OCI-LY3 (cell line): ENCODE measurements at regions not wholly inside any gene's neighbourhood (a gene's known extent, or its start where the extent isn't known, plus 50 kb on each side); places are given as distances from the start of the nearest gene placed in this dataset.

Source experiments
- H2AFZ ChIP-seq: fragments of 200-600, 300-600 bp; shearing (Covaris generic); 2 replicates; pipeline ENCODE4 v1.6.0; 2014; ENCODE audit warnings: antibody characterized with exemption, low read depth, low read length
- H3K27ac ChIP-seq: fragments of 200-600, 300-600 bp; sonication (generic); 2 replicates; pipeline ENCODE4 v1.5.1; 2014; ENCODE audit warnings: mild to moderate bottlenecking, low read length, moderate library complexity, mixed read lengths
- H3K27me3 ChIP-seq: fragments of 200-600, 300-600 bp; sonication (generic); 2 replicates; pipeline ENCODE4 v1.6.1; 2014; ENCODE audit warnings: low read depth, low read length, mixed read lengths
- H3K36me3 ChIP-seq: fragments of 200-600, 300-600 bp; sonication (generic); replicated peaks from 2 replicates; pipeline ENCODE3; 2014; ENCODE audit warnings: low read depth, low read length, mixed read lengths
- H3K4me1 ChIP-seq: fragments of 300-600, 200-600 bp; sonication (generic); 2 replicates; pipeline ENCODE4 v1.6.1; 2014; ENCODE audit warnings: low read length, mixed read lengths
- H3K4me2 ChIP-seq: fragments of 200-600, 300-600 bp; sonication (generic); 2 replicates; pipeline ENCODE4 v1.6.1; 2014; ENCODE audit warnings: low read length, mixed read lengths
- H3K4me3 ChIP-seq: fragments of 300-600, 200-600 bp; sonication (generic); 2 replicates; pipeline ENCODE4 v1.5.1; 2014; ENCODE audit warnings: antibody characterized with exemption, mild to moderate bottlenecking, low read length, moderate library complexity
- H3K79me2 ChIP-seq: fragments of 300-600, 200-600 bp; shearing (Covaris generic); 2 replicates; pipeline ENCODE4 v1.6.1; 2014; ENCODE audit warnings: mild to moderate bottlenecking, low read length, mixed read lengths
- H3K9ac ChIP-seq: fragments of 300-600, 200-600 bp; shearing (Covaris generic); 2 replicates; pipeline ENCODE4 v1.6.0; 2014; ENCODE audit warnings: mild to moderate bottlenecking, low read length, moderate library complexity
- H3K9me3 ChIP-seq: fragments of 200-600, 300-600 bp; shearing (Covaris generic); 2 replicates; pipeline ENCODE4 v1.6.1; 2014; ENCODE audit warnings: low read length, mixed read lengths; ENCODE audit not compliant: insufficient read depth
- H4K20me1 ChIP-seq: fragments of 200-600, 300-600 bp; sonication (generic); 2 replicates; pipeline ENCODE4 v1.6.1; 2016; ENCODE audit warnings: low read length, mixed read lengths; ENCODE audit not compliant: insufficient read depth
- EZH2phosphoT487 ChIP-seq: fragments of 200-600 bp; shearing (Covaris generic); IDR thresholded peaks from 2 replicates; pipeline ENCODE4 v1.6.1; 2018; ENCODE audit warnings: antibody characterized with exemption, mixed run types, low read depth
- TF ChIP-seq, protein P1 (sequence below): fragments of 200-600, 300-600 bp; sonication (generic); IDR thresholded peaks from 2 replicates; pipeline ENCODE4 v1.5.1; 2014; ENCODE audit warnings: antibody characterized with exemption, low read length, low read depth

DNA sequence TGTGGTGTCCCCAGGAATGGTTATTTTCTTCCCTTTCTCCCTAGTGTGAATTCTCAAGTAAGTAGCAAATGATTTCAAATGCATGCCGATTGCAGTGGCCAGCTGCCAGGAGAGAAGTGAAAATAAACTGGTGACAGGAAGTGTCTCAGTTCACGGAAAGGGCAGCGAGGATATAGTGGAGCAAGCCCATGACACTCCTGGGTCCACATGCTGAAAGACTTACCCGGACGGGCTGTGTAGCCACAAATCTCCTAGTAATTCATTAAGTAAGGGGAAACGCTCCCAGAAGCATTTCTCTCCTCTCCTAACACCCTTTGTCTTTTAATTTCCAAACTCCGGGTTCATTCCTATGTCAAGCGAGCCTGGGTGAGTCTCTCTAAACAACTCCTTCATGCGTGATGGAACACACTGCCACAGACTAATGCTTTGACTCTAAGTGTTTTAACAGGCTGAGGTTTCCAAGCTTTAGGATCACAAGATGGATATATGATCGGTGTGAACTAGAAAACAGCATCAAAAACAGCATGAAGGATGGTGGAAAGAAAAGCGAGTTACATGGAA, 125.6 kb downstream of the CYP26A1 start:
- Histone ChIP-seq H3K27ac (no peak overlapping the region), H3K4me3 (peak overlapping the region; percentile 15; the same call in 1 of the 2 replicates), H3K79me2 (no peaks in the 10 kb centered on the region), H3K4me2 (peak overlapping the region; percentile 54), H4K20me1 (no peaks in the 10 kb centered on the region), H3K4me1 (peaks cover 15% of the 10 kb centered on the region), H3K36me3 (no peaks in the 10 kb centered on the region), H3K27me3 (no peaks in the 10 kb centered on the region), H3K9me3 (no peaks in the 10 kb centered on the region), H2AFZ (no peak overlapping the region), H3K9ac (no peak overlapping the region)
- no peak for TF ChIP-seq EZH2phosphoT487
- TF ChIP-seq, protein P1, sequence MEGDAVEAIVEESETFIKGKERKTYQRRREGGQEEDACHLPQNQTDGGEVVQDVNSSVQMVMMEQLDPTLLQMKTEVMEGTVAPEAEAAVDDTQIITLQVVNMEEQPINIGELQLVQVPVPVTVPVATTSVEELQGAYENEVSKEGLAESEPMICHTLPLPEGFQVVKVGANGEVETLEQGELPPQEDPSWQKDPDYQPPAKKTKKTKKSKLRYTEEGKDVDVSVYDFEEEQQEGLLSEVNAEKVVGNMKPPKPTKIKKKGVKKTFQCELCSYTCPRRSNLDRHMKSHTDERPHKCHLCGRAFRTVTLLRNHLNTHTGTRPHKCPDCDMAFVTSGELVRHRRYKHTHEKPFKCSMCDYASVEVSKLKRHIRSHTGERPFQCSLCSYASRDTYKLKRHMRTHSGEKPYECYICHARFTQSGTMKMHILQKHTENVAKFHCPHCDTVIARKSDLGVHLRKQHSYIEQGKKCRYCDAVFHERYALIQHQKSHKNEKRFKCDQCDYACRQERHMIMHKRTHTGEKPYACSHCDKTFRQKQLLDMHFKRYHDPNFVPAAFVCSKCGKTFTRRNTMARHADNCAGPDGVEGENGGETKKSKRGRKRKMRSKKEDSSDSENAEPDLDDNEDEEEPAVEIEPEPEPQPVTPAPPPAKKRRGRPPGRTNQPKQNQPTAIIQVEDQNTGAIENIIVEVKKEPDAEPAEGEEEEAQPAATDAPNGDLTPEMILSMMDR = no peak

DNA sequence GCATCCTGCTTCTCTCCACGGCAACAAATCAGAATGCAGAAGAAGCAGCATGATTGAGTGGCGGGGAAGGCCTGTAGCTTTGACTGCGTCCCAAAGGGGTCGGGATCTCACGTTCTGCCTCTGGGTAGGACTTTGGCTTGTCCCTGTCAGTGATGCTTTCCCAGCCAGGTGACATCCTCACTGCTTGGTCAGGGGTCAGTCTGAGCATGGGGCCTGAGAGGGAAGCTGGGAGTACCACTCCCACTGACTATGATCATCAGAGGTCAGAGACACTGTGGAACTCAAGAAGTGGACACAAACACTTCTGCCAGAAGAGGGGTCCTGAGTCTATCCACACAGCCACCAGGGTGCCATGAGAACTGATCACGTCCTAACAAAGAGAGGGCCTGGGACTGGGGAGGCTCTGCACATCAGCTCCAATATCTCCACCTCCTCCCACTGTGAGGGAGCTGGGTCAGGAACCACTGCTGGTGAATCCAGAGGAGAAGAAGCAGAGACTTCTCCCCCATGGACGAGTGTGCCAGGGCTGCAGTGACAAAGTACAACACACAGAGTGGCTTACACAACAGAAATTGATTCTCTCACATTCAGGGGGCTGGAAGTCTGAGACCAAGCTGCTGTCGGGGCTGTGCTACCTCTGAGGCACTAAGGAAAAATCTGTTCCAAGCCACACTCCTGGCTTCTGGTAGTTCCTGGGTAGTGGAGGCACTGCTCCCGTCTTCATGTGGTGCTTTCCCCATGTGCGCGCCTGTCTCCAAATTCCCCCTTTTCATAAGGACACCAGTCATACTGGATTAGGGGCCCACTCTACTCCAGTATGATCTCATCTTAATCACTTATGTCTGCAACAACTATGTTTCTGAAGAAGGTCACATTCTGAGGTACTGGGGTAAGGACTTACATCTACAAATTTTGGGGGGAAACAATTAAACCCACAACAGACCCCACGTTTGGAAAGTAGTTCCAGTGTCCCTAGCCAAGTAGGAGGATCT, 131.1 kb downstream of the CYP26A1 start:
- no peaks in the 10 kb centered on the region for H3K4me1 ChIP-seq
- no peaks in the 10 kb centered on the region for H3K36me3 ChIP-seq
- TF ChIP-seq, protein P1 = no peak
- TF ChIP-seq EZH2phosphoT487 = no peak
- no peaks in the 10 kb centered on the region for H3K79me2 ChIP-seq
- H3K9me3 ChIP-seq = no peaks in the 10 kb centered on the region
- H2AFZ ChIP-seq = no peak overlapping the region
- H4K20me1 ChIP-seq = no peaks in the 10 kb centered on the region
- H3K27ac ChIP-seq = no peak overlapping the region
- no peak overlapping the region for H3K4me3 ChIP-seq
- no peak overlapping the region for H3K9ac ChIP-seq
- H3K4me2 ChIP-seq = no peak overlapping the region
- H3K27me3 ChIP-seq = no peaks in the 10 kb centered on the region

DNA sequence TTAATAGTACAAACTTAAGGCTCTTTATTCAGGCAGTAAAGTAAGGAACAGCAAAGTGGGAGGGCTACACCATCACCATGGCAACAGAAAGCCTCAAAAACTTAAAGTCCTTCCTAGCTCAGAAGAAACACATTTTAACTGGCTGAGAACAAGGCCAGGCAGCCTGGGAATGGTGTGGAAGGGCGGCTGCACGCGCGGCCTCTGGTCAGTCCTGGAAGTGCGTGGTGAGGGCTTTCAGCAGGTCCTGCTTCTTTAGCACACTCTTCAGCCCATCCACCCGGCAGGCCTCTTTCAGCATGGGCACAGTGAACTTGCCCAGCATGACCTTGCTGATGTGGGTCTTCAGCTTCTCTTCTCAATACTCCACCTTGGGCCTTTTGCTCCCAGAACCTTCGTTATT, 133.0 kb downstream of the CYP26A1 start:
- Histone ChIP-seq H4K20me1 (no peaks in the 10 kb centered on the region), H3K79me2 (no peaks in the 10 kb centered on the region), H3K27me3 (no peaks in the 10 kb centered on the region), H3K27ac (no peak overlapping the region), H3K9me3 (no peaks in the 10 kb centered on the region), H3K4me3 (no peak overlapping the region), H3K4me2 (no peak overlapping the region), H3K9ac (no peak overlapping the region), H3K36me3 (no peaks in the 10 kb centered on the region), H3K4me1 (no peaks in the 10 kb centered on the region), H2AFZ (no peak overlapping the region)
- TF ChIP-seq, protein P1 = no peak
- TF ChIP-seq EZH2phosphoT487 = no peak

DNA sequence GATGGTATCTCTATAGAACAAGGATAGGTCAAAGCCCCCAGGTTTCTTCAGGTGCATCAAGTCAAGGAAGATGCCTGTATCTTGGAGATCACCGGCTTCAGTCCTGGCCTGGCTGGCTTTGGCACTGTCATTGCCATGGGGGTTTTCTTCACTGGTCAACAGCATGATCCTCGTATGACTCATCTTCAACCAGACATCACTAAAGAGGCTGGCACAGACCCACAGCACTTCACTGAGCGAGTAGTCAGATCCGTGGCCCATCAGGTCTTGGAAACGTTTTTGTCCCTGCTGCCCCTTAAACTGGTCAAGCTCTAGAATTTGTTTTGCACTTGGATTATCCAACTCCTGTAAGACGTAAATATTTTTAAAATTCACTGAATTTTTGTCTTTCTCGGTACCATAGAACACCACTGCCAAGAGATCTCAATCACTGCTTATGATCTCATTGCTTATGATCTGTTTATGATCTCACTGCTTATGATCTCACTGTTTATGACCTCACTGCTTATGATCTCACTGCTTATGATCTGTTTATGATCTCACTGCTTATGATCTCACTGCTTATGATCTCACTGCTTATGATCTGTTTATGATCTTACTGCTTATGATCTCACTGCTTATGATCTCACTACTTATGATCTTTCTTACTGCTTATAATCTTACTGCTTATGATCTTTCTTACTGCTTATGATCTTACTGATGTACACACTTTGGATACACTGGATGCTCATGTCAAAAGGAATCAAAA, 135.2 kb downstream of the CYP26A1 start:
- no peaks in the 10 kb centered on the region for H3K9me3 ChIP-seq
- no peak overlapping the region for H3K4me3 ChIP-seq
- H3K79me2 ChIP-seq = no peaks in the 10 kb centered on the region
- H2AFZ ChIP-seq = no peak overlapping the region
- no peaks in the 10 kb centered on the region for H3K27me3 ChIP-seq
- H3K4me2 ChIP-seq = no peak overlapping the region
- no peaks in the 10 kb centered on the region for H3K36me3 ChIP-seq
- H3K9ac ChIP-seq = no peak overlapping the region
- no peaks in the 10 kb centered on the region for H3K4me1 ChIP-seq
- no peaks in the 10 kb centered on the region for H4K20me1 ChIP-seq
- TF ChIP-seq, protein P1 = no peak
- no peak for TF ChIP-seq EZH2phosphoT487
- H3K27ac ChIP-seq = no peak overlapping the region
